Stromal cell of bone marrow (primary cell): ENCODE measurements at regions not wholly inside any gene's neighbourhood (a gene's known extent, or its start where the extent isn't known, plus 50 kb on each side); places are given as distances from the start of the nearest gene placed in this dataset.
"Not testable (repeated sequence)": the region's sequence is repeated elsewhere in the genome, so short reads cannot be mapped to it uniquely, and the experiment has no call there.

Experiments used
- DNase-seq: peaks from one replicate; pipeline ENCODE4 v3.0.0-alpha.2; 2012; ENCODE audit warnings: low read depth

DNA sequence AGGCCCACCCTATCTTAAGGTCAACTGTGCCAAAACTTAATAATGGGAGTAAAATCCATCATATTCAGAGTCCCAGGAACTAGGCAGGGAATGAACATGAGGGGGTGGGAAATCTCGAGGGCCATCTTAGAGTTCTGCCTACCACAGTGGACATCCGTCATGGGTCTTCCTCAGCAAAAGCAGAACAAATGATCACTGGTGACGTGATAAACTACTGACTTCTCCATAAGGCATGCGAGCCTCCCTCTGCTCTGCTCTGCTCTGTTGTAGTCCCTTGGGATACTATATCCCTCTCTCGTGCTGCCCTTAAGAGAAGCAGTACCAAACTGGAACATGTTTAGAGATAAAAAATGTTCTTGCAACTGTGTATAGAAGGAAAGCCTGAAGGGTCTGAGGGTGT, 603.8 kb downstream of the TTLL7 start:
- DNase-seq = not testable (repeated sequence)

DNA sequence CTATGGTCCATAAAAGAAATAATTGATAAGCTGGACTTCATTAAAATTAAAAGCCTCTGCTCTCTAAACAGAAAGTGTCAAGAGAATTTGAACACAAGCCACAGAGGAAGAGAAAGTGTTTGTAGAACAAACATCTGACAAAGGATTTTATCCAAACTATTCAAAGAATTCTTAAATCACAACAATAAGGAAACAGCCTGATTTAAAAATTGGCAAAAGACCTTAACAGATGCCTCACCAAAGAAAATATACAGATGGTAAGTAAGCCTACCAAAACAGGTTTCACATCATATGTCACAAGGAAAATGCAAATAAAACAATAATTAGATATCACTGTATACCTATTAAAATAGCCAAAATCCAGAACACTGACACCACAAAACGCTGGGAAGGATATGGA, 612.0 kb downstream of the TTLL7 start:
- DNase-seq = not testable (repeated sequence)

DNA sequence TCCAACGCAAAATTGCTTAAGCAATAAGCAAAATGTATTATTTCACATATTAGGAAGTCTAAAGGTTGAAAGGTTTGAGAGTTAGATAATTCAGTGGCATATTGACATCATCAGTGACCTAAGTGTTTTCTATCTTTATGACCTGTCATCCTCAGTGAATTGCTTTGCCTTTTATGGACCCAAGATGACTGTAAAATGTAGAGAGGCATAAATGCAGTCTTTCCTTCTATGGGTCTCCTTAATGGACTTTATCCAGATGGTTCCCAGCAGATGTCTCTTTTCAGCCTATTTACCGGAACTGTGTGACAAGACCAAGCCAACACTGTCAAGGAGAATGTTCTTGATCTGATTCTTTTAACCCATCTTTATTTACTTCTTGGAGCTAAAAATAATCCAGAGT, 615.8 kb downstream of the TTLL7 start:
- not testable (repeated sequence) for DNase-seq

DNA sequence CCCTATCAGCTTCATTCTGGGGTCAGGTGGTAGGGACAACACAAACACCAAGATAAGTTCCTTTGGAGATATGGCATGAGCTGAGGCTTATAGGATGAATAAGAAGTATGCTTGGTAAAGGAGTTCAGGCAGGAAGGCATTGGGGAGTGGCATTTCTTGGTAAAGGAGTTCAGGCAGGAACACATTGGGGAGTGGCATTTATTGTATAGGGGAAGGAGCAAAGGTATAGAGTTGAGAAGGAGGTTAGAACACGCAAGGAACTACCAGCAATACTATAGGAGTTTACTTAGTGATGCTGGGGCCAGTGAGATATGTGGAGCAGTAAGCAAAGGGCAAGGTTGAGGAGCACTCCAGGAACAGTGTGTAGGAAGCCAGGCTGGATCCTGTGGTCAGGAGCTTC, 625.9 kb downstream of the TTLL7 start:
- DNase-seq = not testable (repeated sequence)

DNA sequence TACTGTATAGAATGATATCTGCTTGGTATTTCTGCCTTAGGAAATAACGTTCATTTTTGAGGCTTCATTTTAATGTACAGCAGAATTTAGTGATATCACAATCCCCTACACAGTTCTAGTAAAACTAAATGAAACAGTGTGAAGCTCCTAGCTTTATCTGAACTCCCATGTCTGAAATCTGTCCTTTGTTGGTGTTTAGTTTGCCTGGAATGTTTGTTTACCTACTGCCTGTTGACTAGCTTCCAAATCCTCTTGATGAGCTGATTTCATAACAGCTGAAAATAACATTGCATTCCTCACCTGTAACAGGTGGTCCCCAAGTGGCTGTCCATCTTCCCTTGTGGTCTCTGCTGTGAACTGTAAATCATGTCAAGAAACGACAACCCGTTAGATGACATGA, 629.1 kb downstream of the TTLL7 start:
- not testable (repeated sequence) for DNase-seq

DNA sequence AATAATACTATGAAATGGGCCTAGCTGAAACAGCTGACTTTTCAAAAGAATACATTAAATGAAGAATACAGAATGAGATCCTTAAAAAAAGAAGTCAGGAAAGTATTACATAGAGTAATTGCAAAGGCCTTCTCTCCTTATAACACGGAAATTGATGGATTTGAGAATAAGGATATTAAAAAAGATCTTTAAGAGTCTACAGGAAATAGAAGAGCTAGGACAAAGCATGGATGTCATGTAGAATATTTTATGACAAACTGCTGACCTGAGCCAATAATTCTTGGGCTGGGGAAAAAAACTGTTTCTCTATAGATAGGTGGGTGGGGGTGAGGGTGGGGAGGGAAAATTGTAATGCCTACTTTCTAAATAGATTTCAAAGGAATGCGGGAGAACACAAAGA, 633.6 kb downstream of the TTLL7 start:
- not testable (repeated sequence) for DNase-seq

DNA sequence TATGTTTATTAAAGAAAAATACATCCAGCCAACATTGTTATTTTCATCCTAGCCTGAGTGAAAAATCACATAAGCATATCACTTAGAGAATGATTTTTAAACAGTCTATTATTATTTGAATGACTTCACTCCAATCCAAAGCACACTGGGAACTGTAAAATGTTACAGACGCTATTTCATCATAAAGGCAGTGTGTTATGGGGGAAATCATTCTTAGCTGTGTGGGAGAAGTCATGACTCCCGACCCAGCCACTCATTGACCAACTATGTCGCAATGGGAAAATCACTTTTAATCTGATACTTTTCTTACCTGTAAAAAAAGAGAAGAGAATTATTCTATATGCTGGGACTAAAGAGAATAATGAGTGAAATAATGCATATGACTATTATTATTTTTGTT, 653.6 kb downstream of the TTLL7 start:
- DNase-seq = not testable (repeated sequence)

DNA sequence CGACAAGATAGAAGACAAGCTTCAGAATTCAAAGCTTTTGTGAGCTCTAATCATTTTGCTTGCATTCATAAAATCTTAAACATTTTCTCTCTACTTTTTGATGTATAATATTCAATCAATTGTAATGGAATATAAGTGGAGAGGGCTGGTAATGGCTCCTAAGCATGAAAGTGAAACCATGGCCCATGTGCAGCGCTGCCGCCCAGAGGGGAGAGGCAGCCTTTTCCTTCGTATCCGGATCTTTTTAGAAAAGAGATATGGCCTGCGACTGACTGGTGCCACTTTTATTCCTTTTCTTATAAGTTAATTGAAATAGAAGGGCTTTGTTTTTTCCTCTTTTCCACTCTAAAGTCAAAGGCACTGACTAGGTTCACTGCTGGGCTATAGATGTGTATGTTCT, 655.2 kb downstream of the TTLL7 start:
- DNase-seq = not testable (repeated sequence)

DNA sequence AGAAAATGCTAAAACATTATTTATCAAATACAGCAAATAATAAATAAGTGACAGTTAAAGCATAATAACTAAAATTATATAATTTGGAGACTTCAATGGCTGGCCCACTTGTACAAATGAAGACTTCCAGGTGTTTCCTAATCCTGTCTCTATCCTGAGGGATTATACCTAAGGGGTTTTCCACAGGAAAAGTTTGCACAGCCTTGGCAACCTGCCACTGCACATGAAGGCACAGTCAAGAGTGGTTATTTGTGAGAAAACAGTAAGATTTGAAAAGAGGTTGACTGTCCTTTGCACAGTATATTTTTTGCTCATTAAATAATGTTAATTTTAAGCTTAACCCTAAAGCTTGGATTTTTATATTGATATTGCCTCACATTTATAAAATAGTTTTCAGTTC, 655.9 kb downstream of the TTLL7 start:
- DNase-seq = not testable (repeated sequence)

DNA sequence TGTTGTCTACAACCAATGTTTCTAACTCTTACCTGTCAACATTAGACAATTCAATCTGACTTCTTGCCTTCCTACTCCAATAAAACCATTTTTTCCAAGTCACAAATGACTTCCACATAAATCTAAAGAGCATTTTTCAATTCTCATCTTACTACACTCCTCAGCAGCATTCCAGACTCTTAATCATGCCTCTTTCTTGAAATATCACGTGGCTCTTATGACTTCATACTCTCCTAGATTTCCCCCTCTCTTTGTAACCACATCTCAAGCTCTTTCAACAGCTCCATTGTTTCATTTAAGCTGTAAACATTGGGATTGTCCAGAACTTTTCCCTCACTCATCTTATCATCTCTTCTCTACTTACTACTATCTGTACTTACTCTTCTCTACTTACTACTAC, 666.6 kb downstream of the TTLL7 start:
- not testable (repeated sequence) for DNase-seq

DNA sequence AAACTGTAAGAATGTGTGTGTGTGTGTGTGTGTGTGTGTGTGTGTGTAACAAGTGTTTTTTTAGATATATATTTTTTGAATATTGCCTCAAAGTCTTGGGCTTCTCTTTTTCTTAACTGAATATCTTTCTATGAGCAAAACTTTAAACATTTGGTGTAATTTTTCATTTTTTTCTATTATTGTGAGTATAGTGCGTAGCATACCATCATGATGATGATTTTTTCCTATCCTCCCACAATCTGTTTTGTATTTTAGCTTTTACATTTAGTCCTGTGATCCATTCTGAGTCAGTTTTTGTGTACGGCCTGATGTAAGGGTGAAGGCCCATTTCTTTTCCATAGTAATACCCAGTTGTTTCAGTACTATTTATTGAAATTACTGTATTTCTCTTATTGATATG, 680.6 kb downstream of the TTLL7 start:
- DNase-seq = peak; percentile 7

DNA sequence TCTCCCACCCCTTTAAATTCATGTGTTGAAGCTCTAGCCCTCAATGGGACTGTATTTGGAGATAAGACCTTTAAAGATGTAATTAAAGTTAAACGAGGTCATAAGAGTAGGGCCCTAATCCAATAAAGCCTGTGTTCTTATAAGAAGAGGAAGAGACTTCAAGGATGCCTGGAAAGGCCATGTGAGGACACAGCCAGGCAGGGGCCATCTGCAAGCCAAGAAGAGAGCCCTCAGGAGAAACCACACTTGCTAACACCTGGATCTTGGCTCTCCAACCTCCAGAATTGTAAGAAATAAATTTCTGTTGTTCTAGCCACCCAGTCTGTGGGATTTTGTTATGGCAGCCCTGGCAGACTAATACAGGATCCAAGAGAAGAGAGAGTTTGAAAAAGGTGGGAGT, 683.5 kb downstream of the TTLL7 start:
- not testable (repeated sequence) for DNase-seq

DNA sequence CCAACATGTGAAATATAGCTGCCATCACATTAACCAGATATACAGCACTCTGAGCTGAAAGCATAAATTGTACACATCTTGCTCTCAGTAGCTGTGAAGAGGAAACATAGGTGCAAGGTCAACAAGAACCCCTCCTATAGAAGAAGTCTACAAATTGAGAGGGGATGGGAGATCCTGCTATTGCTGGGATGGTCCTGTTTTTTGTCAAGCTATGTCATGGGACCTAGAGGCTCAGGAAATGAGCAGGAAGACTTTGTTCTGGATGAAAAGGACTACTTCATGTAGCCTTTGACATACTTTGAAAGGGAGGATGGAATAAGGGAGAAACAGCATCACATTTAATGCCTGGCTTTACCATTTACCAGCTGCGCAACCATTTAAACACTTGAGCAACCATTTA, 688.8 kb downstream of the TTLL7 start:
- not testable (repeated sequence) for DNase-seq

DNA sequence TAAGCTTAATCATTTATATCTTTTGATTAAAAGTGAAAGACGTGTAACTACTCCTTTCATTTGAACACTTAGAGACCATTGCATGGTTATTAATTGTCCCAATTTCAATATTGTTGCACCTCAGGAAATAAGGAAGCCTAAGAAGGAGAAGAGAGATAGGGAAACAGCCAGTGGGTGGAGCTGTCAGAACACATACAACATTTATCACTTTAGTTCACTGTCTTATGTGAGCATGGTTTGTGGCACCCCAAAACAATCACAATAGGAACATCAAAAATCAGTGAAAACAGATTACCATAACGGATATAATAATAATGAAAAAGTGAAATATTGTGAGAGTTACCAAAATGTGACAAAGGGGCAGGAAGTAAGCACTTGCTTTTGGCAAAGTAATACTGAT, 689.9 kb downstream of the TTLL7 start:
- not testable (repeated sequence) for DNase-seq

DNA sequence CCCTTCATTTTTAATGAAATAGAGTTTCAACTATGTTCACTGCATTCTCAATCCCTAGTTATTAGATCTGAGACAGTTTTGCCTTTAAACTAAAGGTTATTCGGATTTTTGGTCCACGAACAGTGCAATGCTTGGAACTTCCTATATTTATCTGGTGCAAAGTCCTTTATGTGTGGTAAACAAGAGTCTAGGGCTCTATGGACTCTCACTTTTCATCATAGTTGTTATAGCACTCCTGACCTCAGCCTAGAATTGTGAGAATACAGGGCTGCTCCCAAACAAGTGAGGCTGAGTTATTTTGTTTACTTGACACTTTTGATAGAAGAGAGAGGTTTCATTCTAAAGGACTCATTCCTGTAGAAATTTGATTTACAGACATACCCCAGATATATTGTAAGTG, 692.1 kb downstream of the TTLL7 start:
- not testable (repeated sequence) for DNase-seq

DNA sequence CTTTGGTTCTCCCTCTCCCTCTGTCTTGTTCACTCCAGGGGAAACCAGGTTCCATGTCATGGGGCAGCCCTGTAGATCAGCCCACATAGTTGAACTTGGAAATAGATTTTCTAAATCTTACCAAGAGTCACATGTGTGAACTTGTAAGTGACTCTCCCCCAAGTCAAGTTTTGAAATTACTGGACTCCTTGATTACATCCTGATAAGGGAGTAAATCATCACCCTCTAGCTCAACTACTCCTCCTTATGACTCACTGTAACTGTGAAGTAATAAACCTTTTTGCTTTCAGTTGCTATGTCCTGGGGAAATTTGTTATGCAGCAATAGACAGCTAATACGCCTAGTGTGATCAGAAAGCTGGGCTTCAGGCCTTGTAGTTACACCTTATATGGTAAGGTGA, 703.3 kb downstream of the TTLL7 start:
- not testable (repeated sequence) for DNase-seq

DNA sequence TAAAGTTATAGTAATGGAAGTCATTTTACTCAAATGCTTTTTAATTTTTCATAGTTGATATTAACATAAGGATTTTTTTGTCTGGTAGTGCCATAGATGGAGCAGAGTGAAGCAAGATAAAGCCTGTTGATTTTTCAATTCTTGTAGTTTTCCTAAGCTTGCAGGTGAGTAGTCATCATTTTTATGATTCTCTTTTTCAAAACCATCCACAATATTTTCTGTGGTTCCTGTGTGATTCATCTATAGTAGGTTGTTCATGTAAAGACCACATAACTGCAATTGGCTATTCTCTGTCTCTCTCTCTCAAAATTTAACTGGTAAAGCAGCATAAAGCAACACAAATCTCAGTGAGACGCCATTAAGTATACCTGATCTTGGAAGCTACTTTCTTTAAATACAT, 711.5 kb downstream of the TTLL7 start:
- DNase-seq = not testable (repeated sequence)

DNA sequence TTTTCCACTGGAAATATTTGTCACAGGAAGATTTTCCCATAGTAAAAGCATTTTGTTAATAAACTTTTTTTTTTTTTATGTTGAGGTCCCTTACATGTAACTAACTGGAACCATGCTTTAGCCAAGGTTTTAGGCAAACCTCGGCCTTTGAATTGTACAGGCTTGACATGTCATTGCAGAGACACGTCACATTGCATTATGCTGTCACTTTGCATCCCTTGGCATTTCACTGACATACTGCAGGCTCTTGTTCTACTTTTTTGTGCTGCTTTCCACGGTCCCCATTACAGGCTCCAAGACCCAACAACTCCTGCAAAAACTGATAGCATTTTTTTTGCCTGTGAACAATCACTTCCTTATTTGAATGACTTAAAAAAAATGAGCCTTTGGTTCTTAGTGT, 724.3 kb downstream of the TTLL7 start:
- DNase-seq = not testable (repeated sequence)

DNA sequence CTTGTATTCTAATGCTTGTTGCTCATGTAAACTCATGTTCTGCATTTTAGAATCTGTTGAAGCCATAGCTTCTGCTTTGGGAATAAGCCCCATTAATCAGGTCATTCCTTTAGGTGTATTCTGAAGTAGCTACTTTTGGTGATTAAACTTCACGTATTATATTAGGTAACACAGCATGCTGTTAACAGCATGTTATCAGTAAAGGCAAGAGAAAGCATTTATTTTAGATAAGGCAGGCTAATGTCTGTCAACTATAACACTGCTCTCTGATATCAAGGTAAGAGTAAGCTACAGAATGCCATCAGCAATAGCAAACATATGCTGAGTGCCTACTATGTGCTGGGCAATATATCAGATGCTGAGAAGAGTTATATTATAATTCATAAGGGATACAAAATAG, 726.4 kb downstream of the TTLL7 start:
- not testable (repeated sequence) for DNase-seq

DNA sequence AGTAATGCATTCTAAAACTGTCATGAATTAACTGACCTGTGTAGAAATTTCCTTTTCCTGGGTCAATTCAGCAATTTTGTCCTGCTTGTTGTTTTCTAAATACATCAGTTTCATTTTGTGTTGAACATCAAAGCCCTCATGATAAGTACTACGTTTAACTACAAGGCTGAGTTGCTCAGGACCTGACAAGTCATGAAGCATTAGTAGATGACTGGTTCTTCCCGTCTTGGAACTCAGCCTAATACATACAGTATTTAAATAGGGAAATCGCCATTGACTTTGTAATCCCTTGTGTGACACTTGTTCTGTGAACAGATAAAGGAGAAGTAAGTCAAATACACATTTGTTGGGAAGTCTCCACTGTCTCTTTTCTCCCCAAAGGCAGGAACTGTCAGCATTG, 727.1 kb downstream of the TTLL7 start:
- DNase-seq = not testable (repeated sequence)

DNA sequence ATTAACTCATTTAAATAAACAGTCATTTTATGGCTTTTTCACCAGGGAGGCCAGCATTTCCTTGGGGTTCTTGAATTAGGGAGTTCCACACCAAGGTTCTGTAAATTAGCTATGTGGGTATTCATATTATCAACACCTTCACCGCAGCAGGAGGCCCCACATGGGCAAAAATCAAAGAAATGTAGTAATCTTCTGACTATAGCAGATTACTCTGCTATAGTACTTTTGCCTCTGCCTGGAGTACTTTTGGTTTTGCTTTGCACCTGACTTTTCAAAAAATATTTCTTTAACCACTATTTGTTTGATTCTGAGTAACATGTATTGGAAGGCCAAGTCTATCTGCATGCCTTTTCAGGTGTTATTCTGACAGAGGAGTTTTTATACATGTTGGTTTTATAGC, 728.1 kb downstream of the TTLL7 start:
- DNase-seq = not testable (repeated sequence)

DNA sequence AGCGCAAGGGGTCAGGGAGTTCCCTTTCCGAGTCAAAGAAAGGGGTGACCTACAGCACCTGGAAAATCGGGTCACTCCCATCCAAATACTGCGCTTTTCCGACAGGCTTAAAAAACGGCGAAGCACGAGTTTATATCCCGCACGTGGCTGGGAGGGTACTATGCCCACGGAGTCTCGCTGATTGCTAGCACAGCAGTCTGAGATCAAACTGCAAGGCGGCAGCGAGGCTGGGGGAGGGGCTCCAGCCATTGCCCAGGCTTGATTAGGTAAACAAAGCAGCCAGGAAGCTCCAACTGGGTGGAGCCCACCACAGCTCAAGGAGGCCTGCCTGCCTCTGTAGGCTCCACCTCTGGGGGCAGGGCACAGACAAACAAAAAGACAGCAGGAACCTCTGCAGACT, 735.1 kb downstream of the TTLL7 start:
- DNase-seq = not testable (repeated sequence)

DNA sequence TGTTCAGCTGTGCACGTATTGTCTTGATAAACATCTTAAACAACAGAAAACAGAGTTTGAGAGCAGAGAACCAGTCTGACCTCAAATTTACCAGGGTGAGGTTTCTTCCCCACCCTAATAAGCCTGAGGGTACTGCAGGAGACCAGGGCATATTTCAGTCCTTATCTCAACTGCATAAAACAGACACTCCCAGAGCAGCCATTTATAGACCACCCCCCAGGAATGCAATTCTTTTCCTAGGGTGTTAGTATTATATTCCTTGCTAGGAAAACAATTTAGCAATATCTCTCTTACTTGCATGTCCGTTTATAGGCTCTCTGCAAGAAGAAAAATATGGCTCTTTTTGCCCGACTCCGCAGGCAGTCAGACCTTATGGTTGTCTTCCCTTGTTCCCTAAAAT, 747.2 kb downstream of the TTLL7 start:
- DNase-seq = not testable (repeated sequence)

DNA sequence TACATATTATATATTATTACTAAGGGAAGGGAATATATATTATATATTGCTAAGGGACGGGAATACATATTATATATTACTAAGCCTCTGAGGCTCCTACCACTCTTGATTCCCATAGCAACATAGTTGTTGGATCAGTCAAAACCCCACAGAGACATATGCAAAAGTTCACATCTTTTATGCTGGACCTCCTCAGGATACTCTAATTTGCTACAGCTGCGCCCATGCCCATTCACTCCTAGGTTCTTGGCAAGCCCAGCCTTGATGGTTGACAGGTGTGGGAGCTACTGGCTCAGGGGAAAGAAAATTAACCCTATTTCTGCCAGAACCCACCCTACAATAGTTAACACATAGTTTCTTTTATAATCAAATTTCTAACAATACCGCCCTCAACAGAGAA, 752.2 kb downstream of the TTLL7 start:
- DNase-seq = not testable (repeated sequence)

DNA sequence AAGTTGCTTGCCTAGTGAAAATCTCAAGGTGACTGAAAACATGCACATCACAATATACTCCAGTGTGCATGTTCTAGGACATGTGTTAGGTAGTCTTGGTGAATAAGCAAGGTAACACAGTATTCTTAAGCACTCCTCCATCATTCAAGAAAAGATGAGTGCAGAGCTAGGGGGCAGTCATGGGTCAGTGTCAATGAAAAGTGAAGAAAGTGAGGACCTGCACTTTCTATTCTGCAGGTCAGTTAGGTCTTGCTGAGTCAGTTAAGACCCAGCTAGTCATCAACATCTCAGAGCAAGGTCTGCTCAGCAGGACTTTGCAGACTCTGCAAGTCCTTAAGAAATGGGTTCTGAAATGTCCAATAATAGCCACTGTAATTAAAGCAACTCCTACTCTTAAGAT, 754.1 kb downstream of the TTLL7 start:
- not testable (repeated sequence) for DNase-seq
